GM12891 (cell line): ENCODE measurements at regions not wholly inside any gene's neighbourhood (a gene's known extent, or its start where the extent isn't known, plus 50 kb on each side); places are given as distances from the start of the nearest gene placed in this dataset.
"Not testable (repeated sequence)": the region's sequence is repeated elsewhere in the genome, so short reads cannot be mapped to it uniquely, and the experiment has no call there.

ENCODE experiments used
- DNase-seq: peaks from one replicate; pipeline ENCODE4 v3.0.0; 2011; ENCODE audit warnings: low spot score; ENCODE audit not compliant: insufficient read length
- FAIRE-seq: peaks from 2 replicates; lab custom pipeline; 2011; peaks lifted over from hg19 to GRCh38; lab: Jason Lieb, UNC
- PAX5 ChIP-seq: IDR thresholded peaks from 2 replicates; pipeline ENCODE4 v1.6.1; 2011; ENCODE audit warnings: low read length, moderate library complexity, mild to moderate bottlenecking; ENCODE audit not compliant: insufficient read depth, severe bottlenecking
- POLR2A ChIP-seq: IDR thresholded peaks from 2 replicates; pipeline ENCODE4 v1.6.1; 2011; ENCODE audit warnings: low read depth, low read length, control low read depth
- POLR2AphosphoS5 ChIP-seq: IDR thresholded peaks from 2 replicates; pipeline ENCODE4 v1.6.1; 2011; ENCODE audit warnings: low read depth, low read length, control low read depth
- POU2F2 ChIP-seq: IDR thresholded peaks from 2 replicates; pipeline ENCODE4 v1.6.1; 2011; ENCODE audit warnings: low read depth, mild to moderate bottlenecking, control low read depth, low read length, moderate library complexity
- SPI1 ChIP-seq: IDR thresholded peaks from 2 replicates; pipeline ENCODE4 v1.6.1; 2011; ENCODE audit warnings: low read depth, low read length, control low read depth
- TAF1 ChIP-seq: IDR thresholded peaks from 2 replicates; pipeline ENCODE4 v1.6.1; 2011; ENCODE audit warnings: low read depth, low read length, control low read depth

- FAIRE-seq = no peak
- DNase-seq = no peak
- TF ChIP-seq SPI1 (no peak), POU2F2 (no peak), POLR2AphosphoS5 (no peak), PAX5 (no peak), TAF1 (no peak), POLR2A (no peak)
These were observed 626.6 kb upstream of the CITED2 start for GRCh38 chr6:140001005-140001404.

DNA sequence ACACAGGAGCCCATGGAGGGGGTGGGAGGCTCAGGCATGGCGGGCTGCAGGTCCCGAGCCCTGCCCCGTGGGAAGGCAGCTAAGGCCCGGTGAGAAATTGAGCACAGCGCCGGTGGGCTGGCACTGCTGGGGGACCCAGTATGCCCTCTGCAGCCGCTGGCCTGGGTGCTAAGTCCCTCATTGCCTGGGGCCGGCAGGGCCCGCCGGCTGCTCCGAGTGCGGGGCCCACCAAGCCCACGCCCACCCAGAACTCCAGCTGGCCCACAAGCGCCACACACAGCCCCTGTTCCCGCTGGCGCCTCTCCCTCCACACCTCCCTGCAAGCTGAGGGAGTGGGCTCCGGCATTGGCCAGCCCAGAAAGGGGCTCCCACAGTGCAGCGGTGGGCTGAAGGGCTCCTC lies 625.2 kb upstream of the CITED2 start:
- FAIRE-seq = not testable (repeated sequence)

DNA sequence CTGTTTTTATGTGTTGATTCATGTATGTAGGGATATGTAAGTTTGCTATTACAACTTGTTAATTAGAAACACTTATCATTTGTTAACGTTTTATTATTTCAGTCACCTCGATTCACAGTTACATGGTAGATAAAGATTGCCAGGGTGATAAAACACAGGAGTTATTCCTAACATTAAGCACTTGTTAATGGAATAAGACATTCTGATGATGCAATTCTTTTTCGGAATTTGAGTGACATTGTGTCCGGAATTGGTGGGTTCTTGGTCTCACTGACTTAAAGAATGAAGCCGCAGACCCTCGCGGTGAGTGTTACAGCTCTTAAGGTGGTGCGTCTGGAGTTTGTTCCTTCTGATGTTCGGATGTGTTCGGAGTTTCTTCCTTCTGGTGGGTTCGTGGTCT lies 624.0 kb upstream of the CITED2 start:
- not testable (repeated sequence) for DNase-seq, FAIRE-seq

More for the DNA sequence above, 625.2 kb upstream of the CITED2 start:
- DNase-seq = not testable (repeated sequence)

- no peak for TF ChIP-seq TAF1
- TF ChIP-seq POU2F2 = no peak
- no peak for TF ChIP-seq PAX5
- no peak for TF ChIP-seq POLR2A
- TF ChIP-seq SPI1 = no peak
- TF ChIP-seq POLR2AphosphoS5 = no peak
- DNase-seq (peak; percentile 2), FAIRE-seq (peak; percentile 80)
These were observed 621.9 kb upstream of the CITED2 start for GRCh38 chr6:139996253-139996834.

DNA sequence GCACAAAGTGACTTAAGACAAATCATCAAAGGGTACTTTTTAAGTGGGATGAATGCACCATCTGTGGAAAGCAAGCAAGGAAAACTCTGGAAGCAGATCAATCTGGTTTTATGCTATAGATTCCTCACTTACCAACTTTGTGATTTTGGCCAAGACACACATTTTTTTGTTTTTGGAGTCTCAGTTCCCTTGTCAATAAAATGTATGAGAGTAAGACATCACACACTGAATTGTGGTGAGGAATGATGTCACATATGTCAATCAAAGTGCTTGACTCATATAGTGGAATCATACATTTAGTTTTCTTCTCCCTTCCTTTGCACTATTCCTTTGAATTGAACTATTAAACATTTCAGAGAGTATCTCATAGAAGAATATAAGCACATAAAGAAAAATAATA lies 620.5 kb upstream of the CITED2 start:
- TF ChIP-seq POLR2AphosphoS5 = no peak
- no peak for TF ChIP-seq TAF1
- no peak for TF ChIP-seq POLR2A
- no peak for TF ChIP-seq POU2F2
- no peak for TF ChIP-seq SPI1
- TF ChIP-seq PAX5 = no peak
- no peak for FAIRE-seq
- DNase-seq = no peak

DNA sequence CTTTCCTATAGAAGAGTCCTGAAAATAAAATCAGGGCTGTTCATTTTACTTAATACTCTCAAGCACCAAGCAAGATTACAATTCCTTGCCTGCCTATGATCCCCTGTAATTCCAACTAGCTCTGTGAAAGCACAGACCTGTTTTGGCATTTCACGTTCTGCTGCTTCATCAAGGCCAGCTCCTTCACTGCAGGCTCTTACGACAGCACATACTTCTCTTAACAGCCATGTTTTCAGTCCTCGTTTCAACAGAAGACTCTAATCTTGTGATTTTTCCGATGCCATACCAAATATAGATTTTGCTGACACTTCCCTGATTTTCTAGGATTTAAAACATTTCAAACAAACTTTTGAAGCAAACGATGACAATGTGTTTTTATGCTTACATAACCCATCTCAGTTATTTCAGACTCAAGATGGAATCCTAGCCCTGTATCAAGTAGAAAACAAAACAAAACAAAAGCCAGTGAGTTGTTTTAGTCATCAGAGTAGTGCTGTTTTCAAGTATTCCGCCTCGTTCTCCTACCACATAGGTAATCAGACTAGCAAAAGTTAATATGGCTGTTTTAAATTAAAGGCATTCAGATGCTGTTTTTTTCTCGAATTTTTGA lies 616.5 kb upstream of the CITED2 start:
- TF ChIP-seq TAF1 (no peak), POU2F2 (no peak), PAX5 (no peak), SPI1 (no peak), POLR2A (no peak), POLR2AphosphoS5 (no peak)
- DNase-seq (no peak), FAIRE-seq (no peak)

GRCh38 chr6:139990026-139990686 lies 615.7 kb upstream of the CITED2 start:
- no peak for FAIRE-seq
- no peak for DNase-seq
- TF ChIP-seq SPI1 (no peak), POLR2AphosphoS5 (no peak), POLR2A (no peak), POU2F2 (no peak), TAF1 (no peak), PAX5 (no peak)

DNA sequence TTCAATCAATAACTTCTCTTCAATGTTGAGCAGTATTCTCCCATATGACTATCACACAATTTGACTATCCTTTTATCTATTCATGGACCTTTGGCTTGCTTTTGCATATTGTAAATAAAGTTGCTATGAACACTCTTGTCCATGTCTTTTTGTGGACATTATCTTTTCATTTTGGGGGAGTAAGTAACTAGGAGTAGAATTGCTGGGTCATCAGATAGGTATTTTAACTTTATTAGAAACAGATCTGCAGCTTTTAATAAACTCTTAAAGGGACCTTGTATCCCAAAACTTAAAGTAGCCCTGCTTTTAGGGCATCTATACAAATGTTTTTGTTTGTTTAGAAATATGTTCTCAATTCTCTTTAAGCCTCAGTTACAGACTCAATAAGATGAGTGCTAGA lies 614.2 kb upstream of the CITED2 start:
- no peak for DNase-seq
- TF ChIP-seq POLR2AphosphoS5 = no peak
- TF ChIP-seq POU2F2 = no peak
- TF ChIP-seq POLR2A = no peak
- TF ChIP-seq TAF1 = no peak
- TF ChIP-seq SPI1 = no peak
- TF ChIP-seq PAX5 = no peak
- no peak for FAIRE-seq

- DNase-seq = no peak
- FAIRE-seq = no peak
- TF ChIP-seq POLR2A = no peak
- TF ChIP-seq PAX5 = no peak
- no peak for TF ChIP-seq POU2F2
- no peak for TF ChIP-seq POLR2AphosphoS5
- no peak for TF ChIP-seq SPI1
- no peak for TF ChIP-seq TAF1
These were observed 612.6 kb upstream of the CITED2 start for GRCh38 chr6:139987091-139987490.

DNA sequence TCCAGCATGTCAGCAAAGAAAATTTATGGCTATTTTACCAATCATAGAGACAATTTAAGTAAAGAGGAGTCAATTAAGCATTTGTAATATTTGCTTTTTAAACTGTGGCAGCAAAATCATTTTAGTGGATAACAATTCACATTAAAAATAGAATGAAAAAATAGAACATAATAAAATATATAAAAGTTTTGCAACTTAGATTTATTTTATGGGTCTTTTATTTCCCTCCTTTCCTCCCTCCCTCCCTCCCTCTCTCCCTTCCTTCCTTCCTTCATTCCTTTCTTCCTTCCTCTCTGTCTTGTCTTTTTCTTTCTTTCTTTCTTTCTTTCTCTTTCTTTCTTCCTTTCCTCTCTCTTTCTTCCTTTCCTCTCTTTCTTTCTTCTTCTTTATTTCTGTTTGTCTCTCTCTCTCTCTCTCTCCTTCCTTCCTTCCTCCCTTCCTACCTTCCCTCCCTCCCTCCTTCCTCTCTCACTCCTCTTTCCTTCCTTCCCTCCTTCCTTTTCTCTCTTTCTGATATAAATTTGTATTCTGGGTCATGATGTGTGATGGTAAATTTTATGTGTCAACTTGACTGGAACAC lies 610.9 kb upstream of the CITED2 start:
- TF ChIP-seq POLR2AphosphoS5 = no peak
- no peak for TF ChIP-seq POU2F2
- TF ChIP-seq TAF1 = no peak
- TF ChIP-seq SPI1 = no peak
- TF ChIP-seq POLR2A = no peak
- TF ChIP-seq PAX5 = no peak
- DNase-seq = no peak
- no peak for FAIRE-seq
